ENCODE measurements at regions not wholly inside any gene's neighbourhood (a gene's known extent, or its start where the extent isn't known, plus 50 kb on each side); places are given as distances from the start of the nearest gene placed in this dataset.
"Not testable (repeated sequence)": the region's sequence is repeated elsewhere in the genome, so short reads cannot be mapped to it uniquely, and the experiment has no call there.

DNA sequence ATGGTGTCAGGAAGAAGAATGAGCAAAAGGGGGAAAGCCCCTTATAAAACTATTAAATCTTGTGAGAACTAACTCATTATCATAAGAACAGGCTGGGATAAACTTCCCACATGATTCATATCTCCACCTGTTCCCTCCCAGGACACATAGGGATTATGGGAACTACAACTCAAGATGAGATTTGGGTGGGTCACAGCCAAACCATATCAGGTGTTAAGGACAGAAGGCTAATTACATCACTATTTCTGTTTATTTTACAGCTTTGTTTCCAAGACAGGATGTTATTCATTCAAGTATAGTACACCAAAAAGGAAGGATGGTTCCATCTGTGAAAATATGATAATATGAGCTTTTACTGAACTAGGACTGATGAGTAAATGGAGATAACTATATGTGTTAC, 63.7 kb upstream of the ARSJ start:
- no peak overlapping the region for H3K27ac ChIP-seq
- H3K36me3 ChIP-seq = no peaks in the 10 kb centered on the region
- H3K9me3 Mint-ChIP-seq = peaks cover 2% of the 10 kb centered on the region
- no peak overlapping the region for H3K4me3 Mint-ChIP-seq
- no peaks in the 10 kb centered on the region for H3K36me3 Mint-ChIP-seq
- no peak overlapping the region for H3K4me2 ChIP-seq
- no peak for DNase-seq (ENCODE audit: low spot score)
- H3K27ac Mint-ChIP-seq = no peak overlapping the region
- TF ChIP-seq EZH2 (IDR thresholded peaks at IDR 0.05) = no peak
- no peak overlapping the region for H3K9ac ChIP-seq
- peaks cover 4% of the 10 kb centered on the region for H3K27me3 Mint-ChIP-seq (ENCODE audit: insufficient read depth, low read depth)
- H3F3A ChIP-seq (ENCODE audit: low read depth) = no peaks in the 10 kb centered on the region
- no peak overlapping the region for H3K4me3 ChIP-seq
- H3K9me3 ChIP-seq (ENCODE audit: low read depth) = no peaks in the 10 kb centered on the region
- H4K20me1 ChIP-seq (ENCODE audit: low read depth) = no peaks in the 10 kb centered on the region
- H3K4me1 Mint-ChIP-seq = no peaks in the 10 kb centered on the region
- H3K79me2 ChIP-seq (ENCODE audit: low read depth) = no peaks in the 10 kb centered on the region
- no peaks in the 10 kb centered on the region for H3K27me3 ChIP-seq
- H2AFZ ChIP-seq (replicated peaks) = no peak overlapping the region
- no peaks in the 10 kb centered on the region for H3K4me1 ChIP-seq

DNA sequence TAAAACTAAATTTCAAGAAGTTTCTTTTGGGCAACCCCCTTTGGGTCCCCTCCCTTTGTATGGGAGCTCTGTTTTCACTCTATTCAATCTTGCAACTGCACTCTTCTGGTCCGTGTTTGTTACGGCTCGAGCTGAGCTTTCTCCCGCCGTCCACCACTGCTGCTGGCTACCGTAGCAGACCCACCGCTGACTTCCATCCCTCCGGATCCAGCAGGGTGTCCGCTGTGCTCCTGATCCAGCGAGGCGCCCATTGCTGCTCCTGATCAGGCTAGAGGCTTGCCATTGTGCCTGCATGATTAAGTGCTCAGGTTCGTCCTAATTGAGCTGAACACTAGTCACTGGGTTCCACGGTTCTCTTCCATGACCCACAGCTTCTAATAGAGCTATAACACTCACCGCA, 64.9 kb upstream of the ARSJ start:
- not testable (repeated sequence) for H3K4me3 Mint-ChIP-seq; H3K9me3 Mint-ChIP-seq; DNase-seq (ENCODE audit: low spot score); H3K36me3 Mint-ChIP-seq; H4K20me1 ChIP-seq (ENCODE audit: low read depth); H3K4me1 ChIP-seq; H3K27ac ChIP-seq; H3K27ac Mint-ChIP-seq; H3K27me3 Mint-ChIP-seq (ENCODE audit: insufficient read depth, low read depth); H3K36me3 ChIP-seq; H3K27me3 ChIP-seq; H2AFZ ChIP-seq (replicated peaks); H3K9ac ChIP-seq; H3K4me3 ChIP-seq; H3K4me2 ChIP-seq; H3K79me2 ChIP-seq (ENCODE audit: low read depth); H3F3A ChIP-seq (ENCODE audit: low read depth); H3K4me1 Mint-ChIP-seq; H3K9me3 ChIP-seq (ENCODE audit: low read depth)

DNA sequence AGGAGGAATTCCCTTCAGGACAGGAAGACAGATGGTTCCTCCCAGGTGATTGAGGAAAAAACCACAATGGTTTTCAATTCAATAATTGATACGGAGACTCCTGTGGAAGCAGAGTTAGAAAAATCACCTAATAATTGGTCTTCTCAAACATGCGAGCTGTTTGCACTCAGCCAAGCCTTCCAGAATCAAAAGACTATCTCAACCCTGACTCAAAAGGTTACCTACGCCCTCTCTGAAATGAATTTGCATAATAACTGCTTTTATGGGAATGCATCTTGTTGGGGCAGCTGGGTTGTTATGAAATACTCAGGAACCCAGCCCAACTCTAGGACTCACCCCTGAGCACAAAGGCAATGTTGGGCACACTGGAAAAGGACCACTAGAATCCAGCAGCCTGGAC, 66.9 kb upstream of the ARSJ start:
- Mint-ChIP-seq H3K4me1 (no peaks in the 10 kb centered on the region), H3K36me3 (no peaks in the 10 kb centered on the region), H3K9me3 (peaks cover 2% of the 10 kb centered on the region), H3K4me3 (no peak overlapping the region), H3K27ac (no peak overlapping the region), H3K27me3 (ENCODE audit: insufficient read depth, low read depth) (peaks cover 4% of the 10 kb centered on the region)
- Histone ChIP-seq H4K20me1 (ENCODE audit: low read depth) (no peaks in the 10 kb centered on the region), H3K4me3 (no peak overlapping the region), H3K27ac (no peak overlapping the region), H3K9me3 (ENCODE audit: low read depth) (no peaks in the 10 kb centered on the region), H3F3A (ENCODE audit: low read depth) (no peaks in the 10 kb centered on the region), H2AFZ (replicated peaks) (no peak overlapping the region), H3K4me1 (no peaks in the 10 kb centered on the region), H3K79me2 (ENCODE audit: low read depth) (no peaks in the 10 kb centered on the region), H3K4me2 (no peak overlapping the region), H3K9ac (no peak overlapping the region), H3K27me3 (no peaks in the 10 kb centered on the region), H3K36me3 (no peaks in the 10 kb centered on the region)
- no peak for TF ChIP-seq EZH2 (IDR thresholded peaks at IDR 0.05)
- TF ChIP-seq, protein P1, sequence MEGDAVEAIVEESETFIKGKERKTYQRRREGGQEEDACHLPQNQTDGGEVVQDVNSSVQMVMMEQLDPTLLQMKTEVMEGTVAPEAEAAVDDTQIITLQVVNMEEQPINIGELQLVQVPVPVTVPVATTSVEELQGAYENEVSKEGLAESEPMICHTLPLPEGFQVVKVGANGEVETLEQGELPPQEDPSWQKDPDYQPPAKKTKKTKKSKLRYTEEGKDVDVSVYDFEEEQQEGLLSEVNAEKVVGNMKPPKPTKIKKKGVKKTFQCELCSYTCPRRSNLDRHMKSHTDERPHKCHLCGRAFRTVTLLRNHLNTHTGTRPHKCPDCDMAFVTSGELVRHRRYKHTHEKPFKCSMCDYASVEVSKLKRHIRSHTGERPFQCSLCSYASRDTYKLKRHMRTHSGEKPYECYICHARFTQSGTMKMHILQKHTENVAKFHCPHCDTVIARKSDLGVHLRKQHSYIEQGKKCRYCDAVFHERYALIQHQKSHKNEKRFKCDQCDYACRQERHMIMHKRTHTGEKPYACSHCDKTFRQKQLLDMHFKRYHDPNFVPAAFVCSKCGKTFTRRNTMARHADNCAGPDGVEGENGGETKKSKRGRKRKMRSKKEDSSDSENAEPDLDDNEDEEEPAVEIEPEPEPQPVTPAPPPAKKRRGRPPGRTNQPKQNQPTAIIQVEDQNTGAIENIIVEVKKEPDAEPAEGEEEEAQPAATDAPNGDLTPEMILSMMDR (IDR thresholded peaks at IDR 0.05) = no peak
- TF ChIP-seq EZH2phosphoT487 (IDR thresholded peaks at IDR 0.05) = no peak
- DNase-seq (ENCODE audit: low spot score) = no peak

DNA sequence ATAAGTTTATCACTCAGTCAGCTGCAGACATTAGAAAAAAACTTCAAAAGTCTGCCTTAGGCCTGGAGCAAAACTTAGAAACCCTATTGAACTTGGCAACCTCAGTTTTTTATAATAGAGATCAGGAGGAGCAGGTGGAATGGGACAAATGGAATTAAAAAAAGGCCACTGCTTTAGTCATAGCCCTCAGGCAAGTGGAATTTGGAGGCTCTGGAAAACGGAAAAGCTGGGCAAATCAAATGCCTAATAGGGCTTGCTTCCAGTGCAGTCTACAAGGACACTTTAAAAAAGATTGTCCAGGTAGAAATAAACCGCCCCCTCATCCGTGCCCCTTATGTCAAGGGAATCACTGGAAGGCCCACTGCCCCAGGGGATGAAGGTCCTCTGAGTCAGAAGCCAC, 68.7 kb upstream of the ARSJ start:
- H3K4me3 ChIP-seq; H3K4me3 Mint-ChIP-seq; H3K4me1 Mint-ChIP-seq; H3K27ac Mint-ChIP-seq; H3K9me3 Mint-ChIP-seq; H3F3A ChIP-seq (ENCODE audit: low read depth); H3K79me2 ChIP-seq (ENCODE audit: low read depth); H3K27ac ChIP-seq; H3K9ac ChIP-seq; H3K9me3 ChIP-seq (ENCODE audit: low read depth); H3K27me3 Mint-ChIP-seq (ENCODE audit: insufficient read depth, low read depth); H3K36me3 ChIP-seq; H4K20me1 ChIP-seq (ENCODE audit: low read depth); H2AFZ ChIP-seq (replicated peaks); DNase-seq (ENCODE audit: low spot score); H3K4me1 ChIP-seq; H3K36me3 Mint-ChIP-seq; H3K27me3 ChIP-seq; H3K4me2 ChIP-seq: not testable (repeated sequence)

DNA sequence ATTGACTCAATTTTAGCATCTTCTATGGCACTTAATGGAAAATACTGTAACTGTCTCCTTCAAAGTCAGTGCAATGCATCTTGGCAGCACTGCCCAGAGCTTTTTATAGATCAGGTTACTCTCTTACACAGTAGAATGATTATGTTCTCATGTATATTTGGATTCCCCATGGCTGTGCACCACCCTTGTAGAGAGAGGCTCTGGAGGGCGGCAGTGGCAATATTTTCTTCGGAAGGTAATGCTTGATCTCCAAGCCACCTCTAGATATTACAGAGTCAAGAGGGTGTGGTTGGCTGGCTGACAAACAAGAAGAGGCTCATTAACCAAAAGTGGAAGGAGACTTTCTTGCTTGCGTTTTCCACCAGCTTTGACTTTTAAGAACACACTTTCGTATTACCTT, 72.8 kb upstream of the ARSJ start:
- H3K9me3 Mint-ChIP-seq = no peaks in the 10 kb centered on the region
- no peak overlapping the region for H2AFZ ChIP-seq (replicated peaks)
- H3K27me3 ChIP-seq = no peaks in the 10 kb centered on the region
- no peak overlapping the region for H3K27ac Mint-ChIP-seq
- H3K9ac ChIP-seq = no peak overlapping the region
- no peak for DNase-seq (ENCODE audit: low spot score)
- H3K36me3 Mint-ChIP-seq = no peaks in the 10 kb centered on the region
- no peaks in the 10 kb centered on the region for H3F3A ChIP-seq (ENCODE audit: low read depth)
- H3K4me3 Mint-ChIP-seq = no peak overlapping the region
- no peak overlapping the region for H3K4me2 ChIP-seq
- no peaks in the 10 kb centered on the region for H3K27me3 Mint-ChIP-seq (ENCODE audit: insufficient read depth, low read depth)
- no peak overlapping the region for H3K27ac ChIP-seq
- no peak overlapping the region for H3K4me3 ChIP-seq
- H3K79me2 ChIP-seq (ENCODE audit: low read depth) = no peaks in the 10 kb centered on the region
- no peaks in the 10 kb centered on the region for H3K9me3 ChIP-seq (ENCODE audit: low read depth)
- no peaks in the 10 kb centered on the region for H3K4me1 Mint-ChIP-seq
- H3K4me1 ChIP-seq = no peaks in the 10 kb centered on the region
- H3K36me3 ChIP-seq = no peaks in the 10 kb centered on the region
- H4K20me1 ChIP-seq (ENCODE audit: low read depth) = no peaks in the 10 kb centered on the region
- TF ChIP-seq EZH2phosphoT487 (IDR thresholded peaks at IDR 0.05) = no peak
- TF ChIP-seq, protein P1 (IDR thresholded peaks at IDR 0.05) = no peak
- no peak for TF ChIP-seq EZH2 (IDR thresholded peaks at IDR 0.05)
